ENCODE measurements at regions not wholly inside any gene's neighbourhood (a gene's known extent, or its start where the extent isn't known, plus 50 kb on each side); places are given as distances from the start of the nearest gene placed in this dataset.

DNA sequence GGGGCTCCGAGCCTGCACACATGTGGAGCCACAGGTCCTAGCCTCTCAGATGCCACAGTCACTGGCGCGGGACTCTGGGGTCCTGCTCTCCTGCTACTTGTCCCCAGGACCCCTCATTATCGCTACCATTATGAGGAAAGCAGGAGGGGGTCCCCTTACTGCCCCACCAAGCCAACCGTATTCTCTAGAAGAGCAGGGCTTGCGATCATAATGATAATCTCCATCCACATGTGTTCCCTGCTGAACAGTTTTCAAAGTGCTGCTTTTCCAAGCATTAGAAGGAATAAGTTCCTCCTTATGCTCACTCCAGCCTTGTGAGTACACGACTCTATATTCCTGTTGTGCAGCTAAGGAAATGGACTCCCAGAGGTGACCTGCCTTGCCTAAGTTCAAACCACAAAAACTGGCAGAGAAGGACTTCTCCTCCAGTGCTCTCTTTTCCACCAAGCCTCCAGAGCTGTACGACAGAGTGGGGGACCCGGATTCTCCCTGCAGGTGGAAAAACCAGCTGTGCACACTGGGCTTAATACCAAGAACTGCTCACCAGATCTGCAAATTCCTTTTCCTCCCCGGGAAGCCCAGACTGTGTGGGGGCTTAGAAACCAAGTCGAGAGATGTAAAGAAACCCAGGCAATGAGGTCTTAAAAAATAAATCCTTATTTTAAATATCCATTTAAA lies 92.8 kb upstream of the DRD2 start:
- H3K9ac ChIP-seq (ENCODE audit: low read depth, low read length), result no peak overlapping the region
- peaks cover 20% of the 10 kb centered on the region for H3K4me1 ChIP-seq (ENCODE audit: insufficient read depth, low read length)
- no peaks in the 10 kb centered on the region for H3K9me3 ChIP-seq (ENCODE audit: insufficient read depth, low read depth, low read length)
- H3K4me3 ChIP-seq (ENCODE audit: low read length), result no peak overlapping the region
- H3K27me3 ChIP-seq (ENCODE audit: insufficient read depth, low read length), result no peaks in the 10 kb centered on the region
- no peaks in the 10 kb centered on the region for H3K36me3 ChIP-seq (ENCODE audit: insufficient read depth, low read depth, low read length)
- H3K27ac ChIP-seq (ENCODE audit: low read length), result no peak overlapping the region

GRCh38 chr11:113567097-113567496 lies 91.9 kb upstream of the DRD2 start:
- H3K36me3 ChIP-seq (ENCODE audit: insufficient read depth, low read depth, low read length), result no peaks in the 10 kb centered on the region
- no peak overlapping the region for H3K27ac ChIP-seq (ENCODE audit: low read length)
- H3K27me3 ChIP-seq (ENCODE audit: insufficient read depth, low read length), result no peaks in the 10 kb centered on the region
- H3K4me1 ChIP-seq (ENCODE audit: insufficient read depth, low read length), result peaks cover 28% of the 10 kb centered on the region
- H3K9me3 ChIP-seq (ENCODE audit: insufficient read depth, low read depth, low read length), result no peaks in the 10 kb centered on the region
- no peak overlapping the region for H3K9ac ChIP-seq (ENCODE audit: low read depth, low read length)
- no peak overlapping the region for H3K4me3 ChIP-seq (ENCODE audit: low read length)

DNA sequence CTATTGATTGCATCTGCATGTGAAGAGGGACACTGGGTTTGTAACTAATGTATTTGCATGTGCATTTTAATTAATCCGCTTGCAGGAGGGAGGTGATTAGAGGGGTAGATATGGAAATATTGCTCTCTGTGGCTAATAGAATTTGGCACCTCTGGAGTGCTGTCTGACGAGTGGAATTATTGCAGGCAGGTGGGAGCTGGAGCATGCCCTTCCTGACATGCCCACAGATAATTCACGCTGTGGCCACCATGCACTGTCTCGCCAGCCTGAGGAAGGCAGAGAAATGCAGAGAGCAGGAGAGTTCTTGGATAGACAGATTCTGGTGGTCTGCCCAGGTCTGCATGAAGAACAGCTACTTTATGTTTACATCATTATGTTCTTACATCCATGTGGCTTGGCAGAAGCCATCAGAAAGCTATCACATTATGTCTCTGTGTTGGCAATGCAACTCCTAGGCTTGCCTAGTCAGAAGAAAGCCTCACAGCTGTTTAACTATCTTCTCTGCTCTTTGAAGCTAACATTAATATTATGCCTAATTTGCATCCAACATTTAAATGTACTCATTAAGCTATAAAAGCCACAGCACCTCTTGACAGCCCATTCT lies 89.4 kb upstream of the DRD2 start:
- Histone ChIP-seq H3K9ac (ENCODE audit: low read depth, low read length) (no peak overlapping the region), H3K4me1 (ENCODE audit: insufficient read depth, low read length) (peaks cover 32% of the 10 kb centered on the region), H3K36me3 (ENCODE audit: insufficient read depth, low read depth, low read length) (no peaks in the 10 kb centered on the region), H3K27ac (ENCODE audit: low read length) (no peak overlapping the region), H3K4me3 (ENCODE audit: low read length) (no peak overlapping the region), H3K27me3 (ENCODE audit: insufficient read depth, low read length) (no peaks in the 10 kb centered on the region), H3K9me3 (ENCODE audit: insufficient read depth, low read depth, low read length) (no peaks in the 10 kb centered on the region)

DNA sequence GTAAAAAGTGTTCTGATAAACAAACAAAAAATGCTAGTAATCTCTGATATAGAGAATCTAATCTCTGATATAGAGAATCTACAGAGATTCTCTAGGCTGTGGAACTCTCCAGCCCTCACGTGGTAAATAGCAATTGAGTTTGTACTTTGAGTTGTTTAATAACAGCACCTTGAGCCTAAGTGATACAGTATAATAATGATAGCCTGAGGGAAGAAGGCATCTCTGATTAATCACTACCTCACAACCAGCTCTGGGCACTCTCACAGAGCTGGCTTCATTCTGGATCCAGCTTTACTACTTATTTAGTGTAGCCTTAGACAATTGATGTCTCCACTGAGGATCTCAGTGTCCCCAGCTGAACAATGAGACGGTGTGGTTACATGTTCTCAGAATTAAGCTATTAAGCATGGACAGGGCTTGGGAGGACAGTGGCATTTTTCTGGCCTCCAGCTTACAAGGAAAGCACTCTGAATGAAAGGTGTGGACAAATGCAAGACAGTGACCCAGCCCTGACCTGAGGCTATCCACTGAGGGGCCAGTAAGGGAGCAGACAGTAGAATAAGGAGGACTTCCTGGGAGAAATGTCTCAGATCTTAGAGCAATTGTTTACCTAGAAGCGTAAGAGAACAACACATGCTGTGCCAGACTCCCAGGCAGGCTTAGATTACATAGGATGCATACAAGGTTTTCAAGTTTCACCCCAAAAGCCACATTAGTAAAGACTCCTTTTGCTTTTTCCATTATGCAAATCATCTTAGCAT lies 88.7 kb upstream of the DRD2 start:
- Histone ChIP-seq H3K9me3 (ENCODE audit: insufficient read depth, low read depth, low read length) (no peaks in the 10 kb centered on the region), H3K4me1 (ENCODE audit: insufficient read depth, low read length) (peaks cover 32% of the 10 kb centered on the region), H3K4me3 (ENCODE audit: low read length) (no peak overlapping the region), H3K36me3 (ENCODE audit: insufficient read depth, low read depth, low read length) (no peaks in the 10 kb centered on the region), H3K27ac (ENCODE audit: low read length) (no peak overlapping the region), H3K9ac (ENCODE audit: low read depth, low read length) (no peak overlapping the region), H3K27me3 (ENCODE audit: insufficient read depth, low read length) (no peaks in the 10 kb centered on the region)

DNA sequence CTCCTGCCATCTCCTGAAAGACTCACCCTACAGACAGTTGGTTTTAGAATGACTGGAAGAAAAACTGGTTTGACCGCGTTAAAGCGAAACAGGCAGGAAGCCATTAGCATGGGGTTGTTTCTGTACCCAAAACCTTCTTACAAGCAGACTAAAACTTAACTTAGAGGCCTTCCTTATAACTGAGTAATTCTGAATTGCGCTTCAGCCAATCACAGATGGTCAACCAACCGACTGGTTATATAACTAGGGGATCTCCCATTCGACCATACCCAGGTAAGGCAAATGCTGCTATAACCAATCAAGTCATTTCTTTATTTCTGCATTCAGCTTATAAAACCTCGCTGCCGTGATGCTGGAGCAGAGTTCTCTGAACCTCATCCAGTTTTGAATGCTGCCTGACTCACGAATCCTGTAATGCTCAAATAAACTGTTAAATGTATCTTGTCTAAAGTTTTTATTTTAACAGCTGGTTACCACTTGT lies 87.8 kb upstream of the DRD2 start:
- no peak overlapping the region for H3K9ac ChIP-seq (ENCODE audit: low read depth, low read length)
- no peak overlapping the region for H3K4me3 ChIP-seq (ENCODE audit: low read length)
- no peaks in the 10 kb centered on the region for H3K36me3 ChIP-seq (ENCODE audit: insufficient read depth, low read depth, low read length)
- no peaks in the 10 kb centered on the region for H3K9me3 ChIP-seq (ENCODE audit: insufficient read depth, low read depth, low read length)
- H3K27ac ChIP-seq (ENCODE audit: low read length), result no peak overlapping the region
- no peaks in the 10 kb centered on the region for H3K27me3 ChIP-seq (ENCODE audit: insufficient read depth, low read length)
- peaks cover 25% of the 10 kb centered on the region for H3K4me1 ChIP-seq (ENCODE audit: insufficient read depth, low read length)

DNA sequence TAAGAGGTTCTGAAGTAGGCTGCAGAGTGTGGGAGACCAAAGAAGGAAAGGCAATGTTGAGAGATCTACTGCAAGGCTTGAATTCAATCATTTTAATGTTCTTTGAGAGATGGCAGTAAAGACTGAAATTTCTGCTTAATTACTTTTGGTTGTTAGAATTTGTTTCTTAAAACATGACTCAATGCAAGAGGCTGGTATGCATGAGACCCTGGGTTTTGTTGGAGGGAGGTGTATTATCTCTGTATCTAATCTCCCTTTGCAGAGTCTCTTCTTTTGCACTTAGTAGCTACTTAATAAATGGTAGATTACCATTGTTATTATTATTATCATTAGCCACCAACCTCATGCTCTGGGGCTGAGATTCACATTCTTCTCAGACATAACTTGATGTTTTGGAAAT lies 87.4 kb upstream of the DRD2 start:
- no peaks in the 10 kb centered on the region for H3K36me3 ChIP-seq (ENCODE audit: insufficient read depth, low read depth, low read length)
- no peak overlapping the region for H3K9ac ChIP-seq (ENCODE audit: low read depth, low read length)
- no peaks in the 10 kb centered on the region for H3K9me3 ChIP-seq (ENCODE audit: insufficient read depth, low read depth, low read length)
- H3K4me1 ChIP-seq (ENCODE audit: insufficient read depth, low read length), result peaks cover 24% of the 10 kb centered on the region
- no peaks in the 10 kb centered on the region for H3K27me3 ChIP-seq (ENCODE audit: insufficient read depth, low read length)
- no peak overlapping the region for H3K27ac ChIP-seq (ENCODE audit: low read length)
- no peak overlapping the region for H3K4me3 ChIP-seq (ENCODE audit: low read length)

- Histone ChIP-seq H3K4me1 (ENCODE audit: insufficient read depth, low read length) (peaks cover 25% of the 10 kb centered on the region), H3K9ac (ENCODE audit: low read depth, low read length) (no peak overlapping the region), H3K9me3 (ENCODE audit: insufficient read depth, low read depth, low read length) (no peaks in the 10 kb centered on the region), H3K36me3 (ENCODE audit: insufficient read depth, low read depth, low read length) (no peaks in the 10 kb centered on the region), H3K27ac (ENCODE audit: low read length) (no peak overlapping the region), H3K27me3 (ENCODE audit: insufficient read depth, low read length) (no peaks in the 10 kb centered on the region), H3K4me3 (ENCODE audit: low read length) (no peak overlapping the region)
Measured at GRCh38 chr11:113557926-113558325, 82.7 kb upstream of the DRD2 start.

DNA sequence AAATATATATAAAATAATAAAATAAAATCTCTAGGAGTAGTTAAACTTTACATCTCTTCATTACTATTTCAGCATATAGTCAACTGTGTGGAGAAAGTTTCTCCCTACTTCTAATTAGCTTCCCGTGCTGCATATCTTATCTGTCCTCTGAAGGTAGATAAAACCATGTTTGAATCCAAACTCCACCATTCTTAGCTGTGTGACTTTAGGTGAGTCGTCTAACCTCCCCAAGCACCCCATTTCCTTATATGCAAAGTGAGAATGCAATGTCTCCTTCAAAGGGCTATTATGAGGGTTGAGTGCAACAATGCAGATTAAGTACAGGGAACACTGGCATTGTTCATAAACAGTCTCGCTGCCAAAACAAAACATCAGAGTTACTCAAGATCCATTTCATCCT lies 80.8 kb upstream of the DRD2 start:
- H3K36me3 ChIP-seq (ENCODE audit: insufficient read depth, low read depth, low read length), result no peaks in the 10 kb centered on the region
- peaks cover 17% of the 10 kb centered on the region for H3K4me1 ChIP-seq (ENCODE audit: insufficient read depth, low read length)
- H3K9ac ChIP-seq (ENCODE audit: low read depth, low read length), result no peak overlapping the region
- H3K27me3 ChIP-seq (ENCODE audit: insufficient read depth, low read length), result no peaks in the 10 kb centered on the region
- no peaks in the 10 kb centered on the region for H3K9me3 ChIP-seq (ENCODE audit: insufficient read depth, low read depth, low read length)
- H3K4me3 ChIP-seq (ENCODE audit: low read length), result no peak overlapping the region
- no peak overlapping the region for H3K27ac ChIP-seq (ENCODE audit: low read length)

- no peak overlapping the region for H3K9ac ChIP-seq (ENCODE audit: low read depth, low read length)
- no peak overlapping the region for H3K4me3 ChIP-seq (ENCODE audit: low read length)
- H3K4me1 ChIP-seq (ENCODE audit: insufficient read depth, low read length), result peaks cover 17% of the 10 kb centered on the region
- no peaks in the 10 kb centered on the region for H3K36me3 ChIP-seq (ENCODE audit: insufficient read depth, low read depth, low read length)
- H3K9me3 ChIP-seq (ENCODE audit: insufficient read depth, low read depth, low read length), result no peaks in the 10 kb centered on the region
- H3K27me3 ChIP-seq (ENCODE audit: insufficient read depth, low read length), result no peaks in the 10 kb centered on the region
- no peak overlapping the region for H3K27ac ChIP-seq (ENCODE audit: low read length)
Measured at GRCh38 chr11:113555071-113555619, 79.9 kb upstream of the DRD2 start.

- H3K27me3 ChIP-seq (ENCODE audit: insufficient read depth, low read length), result no peaks in the 10 kb centered on the region
- no peak overlapping the region for H3K27ac ChIP-seq (ENCODE audit: low read length)
- peaks cover 17% of the 10 kb centered on the region for H3K4me1 ChIP-seq (ENCODE audit: insufficient read depth, low read length)
- H3K36me3 ChIP-seq (ENCODE audit: insufficient read depth, low read depth, low read length), result no peaks in the 10 kb centered on the region
- no peak overlapping the region for H3K9ac ChIP-seq (ENCODE audit: low read depth, low read length)
- H3K4me3 ChIP-seq (ENCODE audit: low read length), result no peak overlapping the region
- H3K9me3 ChIP-seq (ENCODE audit: insufficient read depth, low read depth, low read length), result no peaks in the 10 kb centered on the region
Measured at GRCh38 chr11:113554526-113554925, 79.3 kb upstream of the DRD2 start.

GRCh38 chr11:113553915-113554314 lies 78.7 kb upstream of the DRD2 start:
- Histone ChIP-seq H3K27ac (ENCODE audit: low read length) (no peak overlapping the region), H3K4me1 (ENCODE audit: insufficient read depth, low read length) (peaks cover 17% of the 10 kb centered on the region)

More at GRCh38 chr11:113553915-113554314, 78.7 kb upstream of the DRD2 start:
- no peak overlapping the region for H3K4me3 ChIP-seq (ENCODE audit: low read length)
- H3K27me3 ChIP-seq (ENCODE audit: insufficient read depth, low read length), result no peaks in the 10 kb centered on the region
- no peak overlapping the region for H3K9ac ChIP-seq (ENCODE audit: low read depth, low read length)
- H3K9me3 ChIP-seq (ENCODE audit: insufficient read depth, low read depth, low read length), result no peaks in the 10 kb centered on the region
- no peaks in the 10 kb centered on the region for H3K36me3 ChIP-seq (ENCODE audit: insufficient read depth, low read depth, low read length)
